Cardiac muscle cell (in vitro differentiated cells and primary cell): ENCODE measurements at regions not wholly inside any gene's neighbourhood (a gene's known extent, or its start where the extent isn't known, plus 50 kb on each side); places are given as distances from the start of the nearest gene placed in this dataset.

Source experiments
- DNase-seq, 2 donors: peaks; one replicate each; pipeline versions ENCODE4 v3.0.0 to v3.0.0-alpha.2; 2010 to 2017; ENCODE audit warnings: low read depth in 1 of 2, low spot score in 1 of 2
- H3K27ac ChIP-seq: fragments of 200-600 bp; sonication (generic); 2 replicates; pipeline ENCODE4 v1.5.1; 2016
- H3K27me3 ChIP-seq: fragments of 200-600 bp; sonication (generic); 2 replicates; pipeline ENCODE4 v1.6.0; 2016; ENCODE audit warnings: control low read depth
- H3K36me3 ChIP-seq: fragments of 200-600 bp; sonication (generic); 2 replicates; pipeline ENCODE4 v1.5.1; 2016; ENCODE audit warnings: control low read depth
- H3K4me1 ChIP-seq: fragments of 200-600 bp; sonication (generic); 2 replicates; pipeline ENCODE4 v1.8.1; 2017; ENCODE audit warnings: low read depth, mild to moderate bottlenecking, mixed run types
- H3K4me3 ChIP-seq: fragments of 200-600 bp; sonication (generic); 2 replicates; pipeline ENCODE4 v1.5.1; 2016; ENCODE audit warnings: mild to moderate bottlenecking
- H3K9me3 ChIP-seq: fragments of 200-600 bp; sonication (generic); 2 replicates; pipeline ENCODE4 v1.5.1; 2017; ENCODE audit warnings: low read depth, mild to moderate bottlenecking, control low read depth
- CTCF ChIP-seq: IDR thresholded peaks from 2 replicates; pipeline ENCODE4 v1.5.1; 2012; ENCODE audit warnings: low read depth, mild to moderate bottlenecking, low read length

- peak; percentile 55 to 76 for DNase-seq
- H3K4me1 ChIP-seq: no peaks in the 10 kb centered on the region
- no peaks in the 10 kb centered on the region for H3K36me3 ChIP-seq
- H3K9me3 ChIP-seq: no peaks in the 10 kb centered on the region
- no peak overlapping the region for H3K4me3 ChIP-seq
- no peak overlapping the region for H3K27ac ChIP-seq
- TF ChIP-seq CTCF: peak; percentile 59
- no peaks in the 10 kb centered on the region for H3K27me3 ChIP-seq
Measured at GRCh38 chr1:194295685-194296084, 1109.3 kb upstream of the B3GALT2 start.

GRCh38 chr1:194293851-194294405 is 1107.5 kb upstream of the B3GALT2 start:
- Histone ChIP-seq H3K27me3 (no peaks in the 10 kb centered on the region), H3K4me1 (no peaks in the 10 kb centered on the region), H3K9me3 (no peaks in the 10 kb centered on the region), H3K36me3 (no peaks in the 10 kb centered on the region), H3K27ac (no peak overlapping the region), H3K4me3 (no peak overlapping the region)
- TF ChIP-seq CTCF: no peak
- DNase-seq: no peak

GRCh38 chr1:194292966-194293365 is 1106.6 kb upstream of the B3GALT2 start:
- TF ChIP-seq CTCF: no peak
- no peaks in the 10 kb centered on the region for H3K4me1 ChIP-seq
- H3K4me3 ChIP-seq: no peak overlapping the region
- H3K9me3 ChIP-seq: no peaks in the 10 kb centered on the region
- no peaks in the 10 kb centered on the region for H3K36me3 ChIP-seq
- no peak for DNase-seq
- H3K27me3 ChIP-seq: no peaks in the 10 kb centered on the region
- H3K27ac ChIP-seq: no peak overlapping the region

GRCh38 chr1:194289569-194290266 is 1103.3 kb upstream of the B3GALT2 start:
- Histone ChIP-seq H3K4me1 (no peaks in the 10 kb centered on the region), H3K36me3 (no peaks in the 10 kb centered on the region), H3K27me3 (no peaks in the 10 kb centered on the region), H3K4me3 (no peak overlapping the region), H3K27ac (no peak overlapping the region), H3K9me3 (no peaks in the 10 kb centered on the region)
- no peak for TF ChIP-seq CTCF
- DNase-seq: no peak

- no peaks in the 10 kb centered on the region for H3K4me1 ChIP-seq
- DNase-seq: no peak
- no peak overlapping the region for H3K27ac ChIP-seq
- no peaks in the 10 kb centered on the region for H3K27me3 ChIP-seq
- no peak for TF ChIP-seq CTCF
- H3K9me3 ChIP-seq: no peaks in the 10 kb centered on the region
- no peaks in the 10 kb centered on the region for H3K36me3 ChIP-seq
- no peak overlapping the region for H3K4me3 ChIP-seq
Measured at GRCh38 chr1:194288238-194288637, 1101.8 kb upstream of the B3GALT2 start.
